GM19351 (cell line): ENCODE measurements at regions not wholly inside any gene's neighbourhood (a gene's known extent, or its start where the extent isn't known, plus 50 kb on each side); places are given as distances from the start of the nearest gene placed in this dataset.

Experiments used
- ATAC-seq: cut with Tn5 transposase; IDR thresholded peaks from one replicate; pipeline ENCODE4 v1.9.1; 2021; ENCODE audit warnings: mild to moderate bottlenecking, moderate library complexity; ENCODE audit not compliant: unreplicated experiment

GRCh38 chr9:99607842-99608448 lies 213.7 kb upstream of the NR4A3 start:
- ATAC-seq: no peak

- ATAC-seq: no peak
These were observed 207.3 kb upstream of the NR4A3 start for GRCh38 chr9:99614341-99614740.

- no peak for ATAC-seq
These were observed 200.6 kb upstream of the NR4A3 start for GRCh38 chr9:99621040-99621439.

- no peak for ATAC-seq
These were observed 199.0 kb upstream of the NR4A3 start for GRCh38 chr9:99622679-99623078.

- ATAC-seq: no peak
These were observed 197.8 kb upstream of the NR4A3 start for GRCh38 chr9:99623780-99624364.

GRCh38 chr9:99624499-99625233 lies 197.0 kb upstream of the NR4A3 start:
- ATAC-seq: no peak

- no peak for ATAC-seq
These were observed 195.3 kb upstream of the NR4A3 start for GRCh38 chr9:99626426-99626825.

- no peak for ATAC-seq
These were observed 193.4 kb upstream of the NR4A3 start for GRCh38 chr9:99628285-99628684.

- ATAC-seq: no peak
These were observed 192.7 kb upstream of the NR4A3 start for GRCh38 chr9:99628849-99629620.

GRCh38 chr9:99632349-99633038 lies 189.2 kb upstream of the NR4A3 start:
- no peak for ATAC-seq

- peak; percentile 54 for ATAC-seq
These were observed 188.4 kb upstream of the NR4A3 start for GRCh38 chr9:99633265-99633664.

- ATAC-seq: no peak
These were observed 187.5 kb upstream of the NR4A3 start for GRCh38 chr9:99634186-99634585.

- ATAC-seq: no peak
These were observed 186.7 kb upstream of the NR4A3 start for GRCh38 chr9:99635032-99635431.

GRCh38 chr9:99637641-99638040 lies 184.0 kb upstream of the NR4A3 start:
- no peak for ATAC-seq

GRCh38 chr9:99638971-99639370 lies 182.7 kb upstream of the NR4A3 start:
- ATAC-seq: no peak

GRCh38 chr9:99647604-99648003 lies 174.1 kb upstream of the NR4A3 start:
- ATAC-seq: no peak

- ATAC-seq: no peak
These were observed 171.4 kb upstream of the NR4A3 start for GRCh38 chr9:99650187-99650874.

- peak; percentile 94 for ATAC-seq
These were observed 161.5 kb upstream of the NR4A3 start for GRCh38 chr9:99660191-99660636.

- ATAC-seq: no peak
These were observed 158.4 kb upstream of the NR4A3 start for GRCh38 chr9:99663297-99663696.

- ATAC-seq: no peak
These were observed 157.8 kb upstream of the NR4A3 start for GRCh38 chr9:99663856-99664255.
